Endodermal cell (in vitro differentiated cells): ENCODE measurements at regions not wholly inside any gene's neighbourhood (a gene's known extent, or its start where the extent isn't known, plus 50 kb on each side); places are given as distances from the start of the nearest gene placed in this dataset.

Source experiments
- DNase-seq: peaks from one replicate; pipeline ENCODE4 v3.0.0-alpha.2; 2017
- H3K27ac ChIP-seq: 2 replicates; pipeline ENCODE4 v1.5.1; 2013; ENCODE audit warnings: mild to moderate bottlenecking, low read depth, low read length, moderate library complexity
- H3K27me3 ChIP-seq: 2 replicates; pipeline ENCODE4 v1.6.1; 2013; ENCODE audit warnings: mild to moderate bottlenecking, low read length, moderate library complexity; ENCODE audit not compliant: insufficient read depth, control insufficient read depth, poor library complexity, severe bottlenecking
- H3K36me3 ChIP-seq: 2 replicates; pipeline ENCODE4 v1.7.0; 2013; ENCODE audit warnings: mild to moderate bottlenecking, low read length, moderate library complexity; ENCODE audit not compliant: control insufficient read depth, insufficient read depth
- H3K4me1 ChIP-seq: one replicate; pipeline ENCODE4 v1.7.0; 2013; ENCODE audit warnings: low read length; ENCODE audit not compliant: control insufficient read depth, insufficient read depth
- H3K4me3 ChIP-seq: 2 replicates; pipeline ENCODE4 v1.5.1; 2013; ENCODE audit warnings: mild to moderate bottlenecking, low read length, moderate library complexity
- H3K9ac ChIP-seq: 2 replicates; pipeline ENCODE4 v1.6.1; 2013; ENCODE audit warnings: mild to moderate bottlenecking, low read length, moderate library complexity; ENCODE audit not compliant: poor library complexity, severe bottlenecking; ENCODE audit errors: extremely low read depth
- H3K9me3 ChIP-seq: 2 replicates; pipeline ENCODE4 v1.6.1; 2013; ENCODE audit warnings: mild to moderate bottlenecking, low read length, moderate library complexity; ENCODE audit not compliant: control insufficient read depth
- H3K27ac Mint-ChIP-seq: 2 replicates; pipeline ENCODE4 v1.8.0; 2020; ENCODE audit warnings: mixed read lengths
- H3K27me3 Mint-ChIP-seq: 2 replicates; pipeline ENCODE4 v1.8.0; 2021; ENCODE audit warnings: mild to moderate bottlenecking, mixed read lengths; ENCODE audit not compliant: insufficient read depth
- H3K36me3 Mint-ChIP-seq: 2 replicates; pipeline ENCODE4 v1.8.0; 2020; ENCODE audit warnings: low read depth, mixed read lengths
- H3K4me1 Mint-ChIP-seq: 2 replicates; pipeline ENCODE4 v1.8.0; 2020; ENCODE audit warnings: mixed read lengths
- H3K4me3 Mint-ChIP-seq: 2 replicates; pipeline ENCODE4 v1.8.0; 2020; ENCODE audit warnings: mild to moderate bottlenecking, moderate library complexity, mixed read lengths
- H3K9me3 Mint-ChIP-seq: 2 replicates; pipeline ENCODE4 v1.8.0; 2020; ENCODE audit warnings: mild to moderate bottlenecking, mixed read lengths
- CTCF ChIP-seq: fragments of 200-600 bp; sonication (generic); conservative IDR thresholded peaks from 2 replicates; pipeline ENCODE4 v1.5.0; 2021; ENCODE audit warnings: antibody characterized with exemption, mild to moderate bottlenecking
- WGBS, 2 experiments: methylation state at CpG; one replicate each; pipeline versions ENCODE4 v1.1.5 to v1.1.7; 2013; ENCODE audit warnings: missing lambda C conversion rate in 2 of 2, mixed read lengths in 1 of 2; ENCODE audit not compliant: insufficient coverage in 1 of 2, insufficient read length in 1 of 2; 5-methylcytosine and 5-hydroxymethylcytosine counted together

GRCh38 chr1:228830185-228830953 is 95.1 kb downstream of the RHOU start:
- H3K27ac Mint-ChIP-seq: no peak overlapping the region
- Histone ChIP-seq H3K9me3 (no peaks in the 10 kb centered on the region), H3K27ac (no peak overlapping the region), H3K9ac (no peak overlapping the region), H3K27me3 (no peaks in the 10 kb centered on the region), H3K4me3 (no peak overlapping the region), H3K36me3 (no peaks in the 10 kb centered on the region), H3K4me1 (no peaks in the 10 kb centered on the region)
- H3K27me3 Mint-ChIP-seq: peaks cover 14% of the 10 kb centered on the region
- TF ChIP-seq CTCF: no peak
- 84 to 87% methylated on average over 13 to 14 of the region's 14 CpGs for WGBS, 2 experiments
- no peaks in the 10 kb centered on the region for H3K9me3 Mint-ChIP-seq
- no peaks in the 10 kb centered on the region for H3K36me3 Mint-ChIP-seq
- peak; percentile 61 for DNase-seq
- H3K4me3 Mint-ChIP-seq: no peak overlapping the region
- peaks cover 18% of the 10 kb centered on the region for H3K4me1 Mint-ChIP-seq

GRCh38 chr1:228830954-228831481 is 95.7 kb downstream of the RHOU start:
- H3K36me3 ChIP-seq: no peaks in the 10 kb centered on the region
- peaks cover 12% of the 10 kb centered on the region for H3K27me3 Mint-ChIP-seq
- WGBS, 2 experiments: 86 to 100% methylated on average over 6 to 7 of the region's 7 CpGs
- no peaks in the 10 kb centered on the region for H3K9me3 ChIP-seq
- no peak for DNase-seq
- no peak overlapping the region for H3K27ac Mint-ChIP-seq
- no peak for TF ChIP-seq CTCF
- H3K4me3 ChIP-seq: no peak overlapping the region
- H3K4me1 Mint-ChIP-seq: peaks cover 16% of the 10 kb centered on the region
- no peak overlapping the region for H3K27ac ChIP-seq
- no peaks in the 10 kb centered on the region for H3K36me3 Mint-ChIP-seq
- no peaks in the 10 kb centered on the region for H3K27me3 ChIP-seq
- no peaks in the 10 kb centered on the region for H3K9me3 Mint-ChIP-seq
- H3K9ac ChIP-seq: no peak overlapping the region
- no peaks in the 10 kb centered on the region for H3K4me1 ChIP-seq
- H3K4me3 Mint-ChIP-seq: no peak overlapping the region

GRCh38 chr1:228833911-228834688 is 98.8 kb downstream of the RHOU start:
- H3K4me3 Mint-ChIP-seq: no peak overlapping the region
- H3K27me3 Mint-ChIP-seq: peaks cover 12% of the 10 kb centered on the region
- H3K36me3 ChIP-seq: no peaks in the 10 kb centered on the region
- no peak overlapping the region for H3K27ac ChIP-seq
- H3K4me1 Mint-ChIP-seq: peaks cover 32% of the 10 kb centered on the region
- H3K4me3 ChIP-seq: no peak overlapping the region
- H3K27ac Mint-ChIP-seq: no peak overlapping the region
- H3K9me3 ChIP-seq: no peaks in the 10 kb centered on the region
- H3K27me3 ChIP-seq: no peaks in the 10 kb centered on the region
- WGBS, 2 experiments: 78 to 81% methylated on average over 11 to 13 of the region's 13 CpGs
- no peaks in the 10 kb centered on the region for H3K9me3 Mint-ChIP-seq
- H3K9ac ChIP-seq: no peak overlapping the region
- H3K4me1 ChIP-seq: peaks cover 14% of the 10 kb centered on the region
- no peak for TF ChIP-seq CTCF
- H3K36me3 Mint-ChIP-seq: no peaks in the 10 kb centered on the region
- no peak for DNase-seq
